Karpas-422 (cell line): ENCODE measurements at regions not wholly inside any gene's neighbourhood (a gene's known extent, or its start where the extent isn't known, plus 50 kb on each side); places are given as distances from the start of the nearest gene placed in this dataset.

Experiments
- DNase-seq: peaks from one replicate; pipeline ENCODE4 v3.0.0-alpha.2; 2015
- H2AFZ ChIP-seq: fragments of 200-600 bp; sonication (generic); 2 replicates; pipeline ENCODE4 v1.6.1; 2014; ENCODE audit warnings: antibody characterized with exemption, low read length, mixed read lengths
- H3K27ac ChIP-seq: fragments of 200-600 bp; sonication (generic); 2 replicates; pipeline ENCODE4 v1.5.1; 2014; ENCODE audit warnings: mild to moderate bottlenecking, low read length, moderate library complexity
- H3K27me3 ChIP-seq: fragments of 200-600 bp; sonication (generic); 2 replicates; pipeline ENCODE4 v1.6.1; 2014; ENCODE audit warnings: low read length, mixed read lengths
- H3K36me3 ChIP-seq: fragments of 200-600 bp; sonication (generic); 2 replicates; pipeline ENCODE4 v1.6.1; 2014; ENCODE audit warnings: low read length, mixed read lengths; ENCODE audit not compliant: insufficient read depth
- H3K4me1 ChIP-seq: fragments of 200-600 bp; sonication (generic); 2 replicates; pipeline ENCODE4 v1.6.1; 2014; ENCODE audit warnings: mild to moderate bottlenecking, low read length, mixed read lengths
- H3K4me2 ChIP-seq: fragments of 200-600 bp; sonication (generic); 2 replicates; pipeline ENCODE4 v1.6.1; 2014; ENCODE audit warnings: low read length, low read depth, mild to moderate bottlenecking; ENCODE audit not compliant: poor library complexity, severe bottlenecking
- H3K4me3 ChIP-seq: fragments of 200-600 bp; sonication (generic); 2 replicates; pipeline ENCODE4 v1.5.1; 2014; ENCODE audit warnings: mild to moderate bottlenecking, antibody characterized with exemption, low read length, mixed read lengths
- H3K79me2 ChIP-seq: fragments of 200-600 bp; sonication (generic); 2 replicates; pipeline ENCODE4 v1.6.1; 2014; ENCODE audit warnings: mild to moderate bottlenecking, low read length, mixed read lengths
- H3K9ac ChIP-seq: fragments of 200-600 bp; sonication (generic); 2 replicates; pipeline ENCODE4 v1.6.0; 2014; ENCODE audit warnings: low read length
- H3K9me2 ChIP-seq: fragments of 200-600 bp; sonication (generic), shearing (Covaris generic); replicated peaks from 2 replicates; pipeline ENCODE4 v1.6.0; 2014; ENCODE audit warnings: mild to moderate bottlenecking, low read length, moderate library complexity; ENCODE audit not compliant: insufficient read depth
- H3K9me3 ChIP-seq: fragments of 300-700, 200-600 bp; sonication (generic); 2 replicates; pipeline ENCODE4 v1.6.1; 2014; ENCODE audit warnings: low read length, mixed read lengths
- H4K20me1 ChIP-seq: fragments of 200-600 bp; sonication (generic); 2 replicates; pipeline ENCODE4 v1.6.1; 2014; ENCODE audit warnings: mild to moderate bottlenecking, antibody characterized with exemption, low read length, low read depth; ENCODE audit not compliant: insufficient read depth

DNA sequence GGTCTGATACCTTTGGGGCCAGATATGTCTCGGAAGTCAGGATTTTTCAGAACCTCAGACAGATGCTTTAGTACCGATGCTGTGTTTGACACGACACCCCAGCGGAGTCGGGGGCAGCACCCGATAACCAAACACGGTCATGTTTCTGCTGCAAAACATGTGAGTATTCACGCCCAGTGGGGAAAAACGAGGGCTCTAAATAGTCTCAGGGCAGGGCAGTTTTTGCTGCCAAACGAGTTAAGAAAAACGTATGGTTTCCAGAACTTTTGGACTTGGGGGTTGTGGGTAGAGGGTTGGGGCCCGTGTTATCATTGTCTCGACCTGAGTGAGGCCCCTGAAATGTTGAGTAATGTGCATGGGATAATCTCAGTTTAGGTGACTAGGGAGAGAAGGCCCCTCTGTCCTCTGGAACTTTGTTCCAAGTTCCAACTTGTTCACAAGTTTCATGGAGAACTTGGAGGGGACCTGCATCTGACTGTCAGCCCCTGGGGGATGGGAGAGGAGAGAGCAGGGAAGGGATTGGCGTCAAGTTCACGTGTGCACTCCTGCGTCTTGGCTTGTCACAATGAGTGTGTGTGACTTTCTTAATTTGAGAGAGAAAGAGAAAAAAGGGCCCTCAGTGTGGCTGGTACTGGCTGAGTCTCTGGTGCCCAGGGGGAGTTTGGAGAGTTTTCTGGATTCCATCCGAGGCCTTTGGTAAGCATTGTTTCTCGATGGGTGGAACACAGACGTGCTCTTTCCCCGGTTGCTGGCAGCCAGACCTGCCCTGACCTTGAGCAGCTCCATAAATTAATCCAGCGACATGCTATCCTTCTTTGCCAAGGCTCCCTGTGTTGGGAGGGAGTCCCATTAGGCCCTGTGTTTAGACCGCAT is 83.9 kb upstream of the CIBAR2 start:
- Histone ChIP-seq H3K9me3 (no peaks in the 10 kb centered on the region), H3K79me2 (no peaks in the 10 kb centered on the region), H2AFZ (no peak overlapping the region), H3K9ac (no peak overlapping the region), H4K20me1 (no peaks in the 10 kb centered on the region), H3K36me3 (no peaks in the 10 kb centered on the region), H3K4me2 (no peak overlapping the region), H3K9me2 (no peaks in the 10 kb centered on the region), H3K27ac (no peak overlapping the region), H3K27me3 (no peaks in the 10 kb centered on the region), H3K4me1 (no peaks in the 10 kb centered on the region), H3K4me3 (no peak overlapping the region)
- DNase-seq: no peak

DNA sequence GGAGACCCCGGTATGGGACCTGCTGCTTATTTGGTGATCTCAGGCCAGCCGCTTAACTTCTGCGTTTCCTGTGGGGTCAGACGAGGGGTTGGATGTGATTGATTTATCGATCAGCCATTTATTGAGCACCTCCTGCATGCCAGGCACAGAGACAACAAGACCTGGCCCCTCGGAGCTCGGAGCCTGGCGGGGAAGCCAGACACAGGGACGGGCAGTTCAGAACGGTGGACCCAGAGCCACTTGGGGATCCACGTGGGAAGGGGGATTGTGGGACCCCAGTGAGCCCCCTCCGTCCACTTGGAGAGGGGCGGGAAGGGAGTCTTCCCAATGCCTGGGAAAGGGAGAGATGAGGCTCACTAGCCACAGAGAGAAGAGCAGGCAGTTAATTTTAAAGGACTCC is 84.7 kb upstream of the CIBAR2 start:
- no peak overlapping the region for H3K9ac ChIP-seq

DNA sequence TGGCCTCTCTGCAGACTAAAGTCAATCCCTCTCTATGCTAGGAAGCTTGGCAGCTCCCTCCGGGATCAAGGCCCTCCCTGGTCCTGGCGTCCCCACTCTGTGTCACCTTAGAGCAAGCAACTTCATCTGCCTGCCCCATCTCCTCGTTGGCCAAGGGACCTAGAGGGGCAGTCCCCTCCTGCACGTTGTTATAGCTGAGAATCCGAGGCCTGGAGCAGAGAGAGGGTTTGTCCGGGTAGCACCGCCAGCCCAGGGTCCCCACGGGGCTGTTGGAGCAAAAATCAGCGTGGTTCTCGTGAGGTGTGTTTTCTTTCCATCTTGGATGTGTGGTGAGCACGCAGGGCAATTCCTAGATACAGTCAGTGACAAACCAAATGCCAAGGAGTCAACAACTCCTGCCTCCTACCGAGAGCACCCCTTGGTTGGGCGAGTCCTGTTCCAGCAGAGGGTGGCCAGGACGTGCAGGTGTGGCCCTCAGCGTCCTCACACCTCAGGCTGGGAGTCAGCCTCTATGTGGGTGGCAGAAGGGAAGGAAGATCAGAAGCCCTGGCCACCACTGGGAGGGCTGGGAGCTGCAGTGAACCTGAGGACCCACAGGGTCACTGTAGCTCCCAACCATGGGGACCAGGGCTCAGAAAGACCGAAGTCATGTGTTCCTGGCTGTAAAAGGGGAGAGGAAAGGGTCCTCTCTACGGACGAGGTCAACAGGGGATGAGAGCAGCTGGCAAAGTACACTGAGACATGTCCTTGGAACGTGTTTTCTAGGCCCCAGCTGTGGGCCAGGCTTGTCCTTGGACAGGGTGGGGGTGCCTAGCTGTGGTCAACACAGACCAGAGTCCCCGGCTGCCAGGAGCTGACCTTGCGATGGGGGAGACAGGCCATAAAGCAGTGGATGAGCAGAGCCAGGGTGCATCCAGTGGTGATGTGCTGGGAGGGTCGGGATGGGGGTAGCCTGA is 85.6 kb upstream of the CIBAR2 start:
- H3K4me2 ChIP-seq: no peak overlapping the region
- DNase-seq: no peak
- no peaks in the 10 kb centered on the region for H3K36me3 ChIP-seq
- H3K4me3 ChIP-seq: no peak overlapping the region
- no peak overlapping the region for H3K27ac ChIP-seq
- no peaks in the 10 kb centered on the region for H3K27me3 ChIP-seq
- no peaks in the 10 kb centered on the region for H4K20me1 ChIP-seq
- no peaks in the 10 kb centered on the region for H3K79me2 ChIP-seq
- H3K9me2 ChIP-seq: no peaks in the 10 kb centered on the region
- no peak overlapping the region for H3K9ac ChIP-seq
- H3K4me1 ChIP-seq: no peaks in the 10 kb centered on the region
- H2AFZ ChIP-seq: no peak overlapping the region
- H3K9me3 ChIP-seq: no peaks in the 10 kb centered on the region

More for the DNA sequence above, 84.7 kb upstream of the CIBAR2 start:
- Histone ChIP-seq H3K9me3 (no peaks in the 10 kb centered on the region), H2AFZ (no peak overlapping the region), H3K4me1 (no peaks in the 10 kb centered on the region), H3K79me2 (no peaks in the 10 kb centered on the region), H3K4me3 (no peak overlapping the region), H3K4me2 (no peak overlapping the region), H3K27ac (no peak overlapping the region), H4K20me1 (no peaks in the 10 kb centered on the region), H3K27me3 (no peaks in the 10 kb centered on the region), H3K36me3 (no peaks in the 10 kb centered on the region), H3K9me2 (no peaks in the 10 kb centered on the region)
- no peak for DNase-seq

DNA sequence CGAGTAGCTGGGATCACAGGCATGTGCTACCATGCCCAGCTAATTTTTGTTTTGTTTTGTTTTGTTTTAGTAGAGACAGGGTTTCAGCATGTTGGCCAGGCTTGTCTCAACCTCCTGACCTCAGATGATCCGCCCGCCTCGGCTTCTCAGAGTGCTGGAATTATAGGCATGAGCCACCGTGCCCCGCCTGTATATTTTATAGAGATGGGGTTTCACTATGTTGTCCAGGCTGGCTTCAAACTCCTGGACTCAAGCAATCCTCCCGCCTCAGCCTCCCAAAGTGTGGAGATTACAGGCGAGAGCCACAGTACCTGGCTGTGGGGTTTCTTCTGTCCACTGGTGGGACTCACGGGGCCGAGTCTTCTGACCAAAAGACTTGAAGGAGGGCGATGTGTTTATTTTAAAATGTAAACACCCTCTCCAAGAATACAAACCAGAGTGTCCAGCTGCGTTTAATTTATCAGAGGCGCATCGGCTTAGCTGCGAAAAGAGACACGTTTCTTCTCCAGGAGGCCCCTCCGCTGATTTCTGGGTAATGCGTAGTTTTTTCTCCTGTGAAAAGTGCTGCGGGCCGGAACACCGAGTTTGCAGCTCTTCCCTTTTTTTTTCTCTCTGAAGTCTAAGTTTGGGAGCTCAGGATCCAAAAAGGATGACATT is 86.9 kb upstream of the CIBAR2 start:
- H3K4me3 ChIP-seq: no peak overlapping the region
- H3K9me2 ChIP-seq: no peaks in the 10 kb centered on the region
- no peaks in the 10 kb centered on the region for H3K79me2 ChIP-seq
- DNase-seq: no peak
- no peaks in the 10 kb centered on the region for H3K4me1 ChIP-seq
- no peak overlapping the region for H3K4me2 ChIP-seq
- H2AFZ ChIP-seq: no peak overlapping the region
- H4K20me1 ChIP-seq: no peaks in the 10 kb centered on the region
- no peak overlapping the region for H3K27ac ChIP-seq
- no peaks in the 10 kb centered on the region for H3K9me3 ChIP-seq
- H3K27me3 ChIP-seq: no peaks in the 10 kb centered on the region
- H3K9ac ChIP-seq: no peak overlapping the region
- no peaks in the 10 kb centered on the region for H3K36me3 ChIP-seq

DNA sequence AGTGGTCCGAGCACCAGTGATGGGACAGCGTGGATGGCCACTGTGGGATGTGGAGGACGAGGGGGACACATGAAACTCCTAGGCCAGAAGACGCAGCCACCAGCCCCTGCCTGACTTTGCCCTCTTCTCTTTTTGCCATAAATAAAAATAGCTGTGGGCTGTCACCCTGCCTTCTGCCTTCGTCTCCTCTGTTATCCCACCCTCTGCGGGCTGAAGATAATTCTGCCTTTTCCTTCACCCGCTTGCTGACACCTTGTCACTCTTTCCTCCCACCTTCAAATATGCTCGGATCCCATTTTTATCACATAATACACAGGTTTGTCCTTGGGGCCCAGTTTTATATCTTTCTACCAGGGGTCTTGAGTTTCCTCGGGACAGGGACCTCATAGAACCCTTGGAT is 87.6 kb upstream of the CIBAR2 start:
- H3K9me2 ChIP-seq: no peaks in the 10 kb centered on the region
- no peaks in the 10 kb centered on the region for H3K4me1 ChIP-seq
- DNase-seq: no peak
- no peaks in the 10 kb centered on the region for H3K9me3 ChIP-seq
- H3K27me3 ChIP-seq: no peaks in the 10 kb centered on the region
- H3K27ac ChIP-seq: no peak overlapping the region
- no peaks in the 10 kb centered on the region for H4K20me1 ChIP-seq
- H3K9ac ChIP-seq: no peak overlapping the region
- no peak overlapping the region for H3K4me2 ChIP-seq
- no peak overlapping the region for H2AFZ ChIP-seq
- H3K4me3 ChIP-seq: no peak overlapping the region
- no peaks in the 10 kb centered on the region for H3K36me3 ChIP-seq
- no peaks in the 10 kb centered on the region for H3K79me2 ChIP-seq

DNA sequence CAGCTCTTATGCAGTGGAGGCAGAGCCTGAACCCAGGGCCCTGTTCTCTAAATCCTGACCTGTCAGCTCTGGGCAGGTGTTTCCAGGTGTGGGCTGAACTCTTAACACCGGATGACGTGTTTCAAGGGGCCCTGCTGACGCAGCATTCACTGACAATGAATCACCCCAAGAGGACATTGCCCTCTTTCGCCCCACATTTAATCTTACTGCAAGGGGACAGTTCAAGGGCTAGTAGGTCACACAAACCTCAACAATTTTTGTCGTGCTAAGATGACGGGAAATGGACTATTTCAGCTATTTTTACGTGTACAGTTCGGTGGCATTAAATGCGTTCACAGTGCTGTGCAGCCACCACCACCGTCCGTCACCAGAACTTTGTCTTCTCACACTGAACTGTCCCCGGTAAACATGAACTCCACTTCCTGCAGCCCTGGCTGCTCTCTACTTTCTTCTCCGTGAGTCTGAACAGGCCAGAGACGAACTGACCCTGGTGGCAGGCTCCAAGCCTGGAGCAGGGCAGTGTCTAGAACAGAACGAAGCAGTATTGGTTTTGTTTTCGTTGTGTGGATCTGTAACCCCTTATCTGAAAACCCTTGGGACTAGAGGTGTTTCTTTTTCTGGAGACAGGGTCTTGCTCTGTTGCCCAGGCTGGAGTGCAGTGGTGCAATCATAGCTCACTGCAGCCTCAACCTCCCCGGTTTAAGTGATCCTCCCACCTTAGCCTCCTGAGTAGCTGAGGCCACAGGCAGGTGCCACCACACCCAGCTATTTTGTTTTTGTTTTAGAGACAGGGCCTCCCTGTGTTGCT is 88.4 kb upstream of the CIBAR2 start:
- Histone ChIP-seq H3K9ac (no peak overlapping the region), H2AFZ (no peak overlapping the region), H3K27me3 (no peaks in the 10 kb centered on the region), H3K36me3 (no peaks in the 10 kb centered on the region), H4K20me1 (no peaks in the 10 kb centered on the region), H3K4me1 (no peaks in the 10 kb centered on the region), H3K27ac (no peak overlapping the region), H3K4me2 (no peak overlapping the region), H3K9me2 (no peaks in the 10 kb centered on the region), H3K9me3 (no peaks in the 10 kb centered on the region), H3K4me3 (no peak overlapping the region), H3K79me2 (no peaks in the 10 kb centered on the region)
- no peak for DNase-seq

DNA sequence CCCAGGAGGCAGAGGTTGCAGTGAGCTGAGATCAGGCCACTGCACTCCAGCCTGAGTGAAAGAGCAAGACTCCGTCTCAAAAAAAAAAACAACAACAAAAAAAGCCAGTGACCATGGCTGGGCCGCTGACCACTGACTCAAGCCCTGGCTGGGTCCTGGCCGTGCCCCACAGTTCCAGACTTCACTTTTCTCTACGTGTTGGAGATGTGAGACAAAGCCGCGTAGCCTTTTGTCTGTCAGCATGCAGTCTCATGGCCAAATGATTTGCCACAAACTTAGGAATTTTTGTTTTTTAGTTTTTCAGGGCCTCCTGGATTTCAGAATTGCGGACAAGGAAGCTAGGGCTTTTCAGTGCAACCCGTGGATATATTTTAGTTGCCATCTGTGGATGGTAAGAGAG is 89.3 kb upstream of the CIBAR2 start:
- no peak overlapping the region for H3K27ac ChIP-seq
- H3K79me2 ChIP-seq: no peaks in the 10 kb centered on the region
- H3K4me2 ChIP-seq: no peak overlapping the region
- H2AFZ ChIP-seq: no peak overlapping the region
- H3K9ac ChIP-seq: no peak overlapping the region
- DNase-seq: no peak
- no peaks in the 10 kb centered on the region for H3K9me2 ChIP-seq
- no peak overlapping the region for H3K4me3 ChIP-seq
- H3K27me3 ChIP-seq: no peaks in the 10 kb centered on the region
- no peaks in the 10 kb centered on the region for H3K9me3 ChIP-seq
- H4K20me1 ChIP-seq: no peaks in the 10 kb centered on the region
- H3K4me1 ChIP-seq: no peaks in the 10 kb centered on the region
- H3K36me3 ChIP-seq: no peaks in the 10 kb centered on the region
